CD14-positive monocyte (primary cell): ENCODE measurements at regions not wholly inside any gene's neighbourhood (a gene's known extent, or its start where the extent isn't known, plus 50 kb on each side); places are given as distances from the start of the nearest gene placed in this dataset.

ENCODE experiments used
- DNase-seq, 3 donors: peaks; one replicate each; pipeline ENCODE4 v3.0.0-alpha.2; 2011 to 2022
- H2AFZ ChIP-seq: 2 replicates; pipeline ENCODE4 v1.6.0; 2012; ENCODE audit warnings: mild to moderate bottlenecking, low read depth, low read length, inconsistent platforms; ENCODE audit not compliant: insufficient read depth, poor library complexity, severe bottlenecking
- H3K27ac ChIP-seq, 2 donors: 1 replicate in 1 of 2; 2 replicates in 1 of 2; pipeline ENCODE4 v1.5.1; 2012 to 2013; ENCODE audit warnings: low read length in 2 of 2, control low read depth in 1 of 2, inconsistent platforms in 1 of 2, low read depth in 1 of 2, mild to moderate bottlenecking in 1 of 2
- H3K27me3 ChIP-seq, 2 donors: one replicate each; pipeline versions ENCODE4 v1.6.0 to v1.6.1; 2011 to 2013; ENCODE audit warnings: low read length in 2 of 2; ENCODE audit not compliant: control insufficient read depth in 2 of 2, insufficient read depth in 2 of 2
- H3K36me3 ChIP-seq, 2 donors: replicated peaks in 1 of 2; 1 replicate in 1 of 2; 2 replicates in 1 of 2; pipeline versions ENCODE4 v1.5.1 to v1.6.1; 2012 to 2013; ENCODE audit warnings: low read length in 2 of 2, control low read depth in 1 of 2, inconsistent platforms in 1 of 2, mild to moderate bottlenecking in 1 of 2; ENCODE audit not compliant: insufficient read depth in 2 of 2, control insufficient read depth in 1 of 2
- H3K4me1 ChIP-seq, 2 donors: 1 replicate in 1 of 2; 2 replicates in 1 of 2; pipeline versions ENCODE4 v1.5.1 to v1.6.1; 2012 to 2013; ENCODE audit warnings: low read length in 2 of 2, control low read depth in 1 of 2, inconsistent platforms in 1 of 2, mild to moderate bottlenecking in 1 of 2, moderate library complexity in 1 of 2; ENCODE audit not compliant: insufficient read depth in 2 of 2, control insufficient read depth in 1 of 2
- H3K4me2 ChIP-seq: replicated peaks from 2 replicates; pipeline ENCODE3; 2012; ENCODE audit warnings: low read length, moderate library complexity, mild to moderate bottlenecking; ENCODE audit not compliant: poor library complexity, severe bottlenecking; ENCODE audit errors: extremely low read depth
- H3K4me3 ChIP-seq, 3 experiments: fragments of 200-600 bp in 1 of 3; sonication (generic) in 1 of 3; replicated peaks in 1 of 3; 1 replicate in 2 of 3; 2 replicates in 1 of 3; pipeline ENCODE4 v1.5.1; 2011 to 2013; ENCODE audit warnings: low read length in 3 of 3, mild to moderate bottlenecking in 3 of 3, control low read depth in 2 of 3, low read depth in 2 of 3, inconsistent platforms in 1 of 3, moderate library complexity in 1 of 3
- H3K79me2 ChIP-seq: 2 replicates; pipeline ENCODE4 v1.6.0; 2012; ENCODE audit warnings: mild to moderate bottlenecking, control low read depth, inconsistent platforms, low read length, moderate library complexity; ENCODE audit not compliant: insufficient read depth
- H3K9ac ChIP-seq: 2 replicates; pipeline ENCODE4 v1.6.0; 2017; ENCODE audit warnings: low read length, mild to moderate bottlenecking; ENCODE audit not compliant: insufficient read depth, poor library complexity, severe bottlenecking
- H3K9me3 ChIP-seq, 2 donors: replicated peaks in 1 of 2; 1 replicate in 1 of 2; 2 replicates in 1 of 2; pipeline versions ENCODE4 v1.5.1 to v1.6.1; 2012 to 2013; ENCODE audit warnings: low read length in 2 of 2, control low read depth in 1 of 2; ENCODE audit not compliant: control insufficient read depth in 1 of 2, insufficient read depth in 1 of 2
- H4K20me1 ChIP-seq: 2 replicates; pipeline ENCODE4 v1.6.0; 2012; ENCODE audit warnings: mild to moderate bottlenecking, low read length, control low read depth, moderate library complexity; ENCODE audit not compliant: insufficient read depth
- H3K27ac Mint-ChIP-seq, 7 donors: one replicate each; pipeline ENCODE4 v1.8.0; 2020; ENCODE audit warnings: mild to moderate bottlenecking in 7 of 7, mixed read lengths in 7 of 7, moderate library complexity in 6 of 7, inconsistent platforms in 2 of 7
- H3K27me3 Mint-ChIP-seq, 3 donors: one replicate each; pipeline ENCODE4 v1.8.0; 2021 to 2022; ENCODE audit warnings: low read depth in 3 of 3, mild to moderate bottlenecking in 3 of 3, mixed read lengths in 3 of 3, moderate library complexity in 3 of 3, inconsistent platforms in 1 of 3
- H3K36me3 Mint-ChIP-seq, 2 donors: one replicate each; pipeline ENCODE4 v1.8.0; 2020; ENCODE audit warnings: mixed read lengths in 2 of 2, inconsistent platforms in 1 of 2, mild to moderate bottlenecking in 1 of 2
- H3K4me1 Mint-ChIP-seq: one replicate; pipeline ENCODE4 v1.8.0; 2020; ENCODE audit warnings: mild to moderate bottlenecking, mixed read lengths
- H3K4me3 Mint-ChIP-seq, 2 donors: one replicate each; pipeline ENCODE4 v1.8.0; 2020; ENCODE audit warnings: mild to moderate bottlenecking in 2 of 2, mixed read lengths in 2 of 2, moderate library complexity in 1 of 2
- H3K9me3 Mint-ChIP-seq, 7 donors: one replicate each; pipeline ENCODE4 v1.8.0; 2020 to 2022; ENCODE audit warnings: mixed read lengths in 7 of 7, mild to moderate bottlenecking in 6 of 7, moderate library complexity in 6 of 7, inconsistent platforms in 2 of 7
- CTCF ChIP-seq: fragments of 200-600 bp; IDR thresholded peaks from one replicate; pipeline ENCODE4 v1.8.0; 2022; ENCODE audit warnings: antibody characterized with exemption, mild to moderate bottlenecking
- WGBS: methylation state at CpG from one replicate; pipeline ENCODE4 v1.1.5; 2013; ENCODE audit warnings: missing lambda C conversion rate; ENCODE audit not compliant: insufficient coverage; 5-methylcytosine and 5-hydroxymethylcytosine counted together
- intact Hi-C, 2 donors: fragments of 100-400 bp; cut with micrococcal nuclease; formaldehyde crosslinking; loops; one replicate each; pipeline versions ENCODE4 v1.15.0 to v1.15.1; 2023

- Histone ChIP-seq H3K9me3 (peaks cover 0 to 9% of the 10 kb centered on the region in 2 donors), H2AFZ (no peak overlapping the region), H4K20me1 (no peaks in the 10 kb centered on the region), H3K9ac (no peak overlapping the region), H3K79me2 (no peaks in the 10 kb centered on the region), H3K36me3 (no peaks in the 10 kb centered on the region), H3K27ac (no peak overlapping the region), H3K4me2 (no peak overlapping the region), H3K4me3 (no peak overlapping the region), H3K4me1 (no peaks in the 10 kb centered on the region), H3K27me3 (no peaks in the 10 kb centered on the region)
- intact Hi-C loops, result no loop called here
- Mint-ChIP-seq H3K4me1 (no peaks in the 10 kb centered on the region), H3K27me3 (no peaks in the 10 kb centered on the region), H3K27ac (no peak overlapping the region), H3K9me3 (peaks cover 0 to 11% (median 6%) of the 10 kb centered on the region in 7 donors), H3K4me3 (no peak overlapping the region), H3K36me3 (no peaks in the 10 kb centered on the region)
- 96% methylated on average over 4 of the region's 4 CpGs for WGBS
- no peak for TF ChIP-seq CTCF
- no peak for DNase-seq
Measured at GRCh38 chr11:127390465-127390864, 389.9 kb upstream of the KIRREL3 start.

GRCh38 chr11:127385071-127385470 is 384.5 kb upstream of the KIRREL3 start:
- Mint-ChIP-seq H3K36me3 (no peaks in the 10 kb centered on the region), H3K9me3 (peaks cover 0 to 3% (median 0%) of the 10 kb centered on the region in 7 donors), H3K27me3 (peaks cover 0 to 3% (median 1%) of the 10 kb centered on the region in 3 donors), H3K4me1 (no peaks in the 10 kb centered on the region), H3K27ac (no peak overlapping the region), H3K4me3 (no peak overlapping the region)
- no peak overlapping the region for H3K27ac ChIP-seq
- H3K9ac ChIP-seq, result no peak overlapping the region
- H3K27me3 ChIP-seq, result no peaks in the 10 kb centered on the region
- no peaks in the 10 kb centered on the region for H3K79me2 ChIP-seq
- WGBS, result 95% methylated on average over 9 of the region's 10 CpGs
- DNase-seq, result no peak
- no peaks in the 10 kb centered on the region for H4K20me1 ChIP-seq
- H3K4me3 ChIP-seq, result no peak overlapping the region
- no peak overlapping the region for H2AFZ ChIP-seq
- H3K9me3 ChIP-seq, result no peaks in the 10 kb centered on the region
- TF ChIP-seq CTCF, result no peak
- intact Hi-C loops, result no loop called here
- no peaks in the 10 kb centered on the region for H3K4me1 ChIP-seq
- H3K36me3 ChIP-seq, result no peaks in the 10 kb centered on the region
- no peak overlapping the region for H3K4me2 ChIP-seq
